PFSK-1 (cell line): ENCODE measurements at regions not wholly inside any gene's neighbourhood (a gene's known extent, or its start where the extent isn't known, plus 50 kb on each side); places are given as distances from the start of the nearest gene placed in this dataset.

Source experiments
- FOXP2 ChIP-seq: optimal IDR thresholded peaks from 2 replicates; pipeline ENCODE3; 2011; ENCODE audit warnings: borderline replicate concordance, control low read depth, inconsistent platforms; ENCODE audit not compliant: insufficient read depth; ENCODE audit errors: extremely low read length, extremely low read depth
- POLR2AphosphoS5 ChIP-seq: IDR thresholded peaks from 2 replicates; pipeline ENCODE4 v1.6.1; 2012; ENCODE audit warnings: low read depth, mild to moderate bottlenecking, control low read depth, low read length, moderate library complexity

DNA sequence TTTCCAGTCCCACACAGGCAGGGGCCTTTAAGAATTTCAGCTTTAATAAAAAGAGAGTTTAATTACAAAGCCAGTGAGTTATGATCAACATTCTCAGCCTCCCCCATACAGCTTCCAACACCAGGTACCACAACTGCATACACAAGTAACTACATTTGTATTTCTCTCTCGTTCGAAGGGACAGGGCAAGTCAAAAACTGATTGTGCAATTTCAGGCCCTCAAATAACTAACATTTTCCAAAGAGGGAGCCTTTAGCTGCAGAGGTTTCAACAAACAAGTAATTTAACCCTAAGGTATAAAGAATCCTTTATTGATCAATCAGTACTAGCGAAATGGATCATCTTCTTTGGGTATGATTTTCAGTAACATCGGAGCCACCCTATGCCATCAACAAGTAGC, 142.4 kb downstream of the ZNF281 start:
- TF ChIP-seq POLR2AphosphoS5 (no peak), FOXP2 (no peak)
